Caco-2 (cell line): ENCODE measurements at regions not wholly inside any gene's neighbourhood (a gene's known extent, or its start where the extent isn't known, plus 50 kb on each side); places are given as distances from the start of the nearest gene placed in this dataset.

Experiments used
- BruUV-seq: library from RNA; stranded (reverse); fragments of 400-500 nt; replicated peaks from 2 replicates; lab custom pipeline; 2021; lab: Mats Ljungman, UMichigan
- CTCF ChIA-PET: fragments of 300-600 bp; sonication (Branson Sonifier 250); formaldehyde crosslinking; loops from one replicate; lab custom pipeline; 2022; ENCODE audit warnings: antibody characterized with exemption; lab: Charles Lee
- POLR2A ChIA-PET: fragments of 300-600 bp; sonication (Branson Sonifier 250); formaldehyde crosslinking; loops from one replicate; lab custom pipeline; 2022; ENCODE audit warnings: antibody characterized with exemption; lab: Charles Lee
- DNase-seq, 2 experiments: peaks; one replicate each; pipeline versions ENCODE4 v3.0.0 to v3.0.0-alpha.2; 2020 to 2022
- H3K27me3 ChIP-seq: replicated peaks from 2 replicates; pipeline ENCODE4 v1.6.0; 2011; ENCODE audit warnings: low read length; ENCODE audit not compliant: control insufficient read depth, insufficient read depth
- H3K36me3 ChIP-seq: 2 replicates; pipeline ENCODE4 v1.5.1; 2011; ENCODE audit warnings: low read length; ENCODE audit not compliant: control insufficient read depth, insufficient read depth
- H3K4me1 ChIP-seq: fragments of 250-450 bp; sonication (Bioruptor Pico); 2 replicates; pipeline ENCODE4 v1.5.1; 2020; ENCODE audit warnings: mild to moderate bottlenecking
- H3K4me3 ChIP-seq: 2 replicates; pipeline ENCODE4 v1.5.1; 2011; ENCODE audit warnings: low read depth, mild to moderate bottlenecking, control low read depth, low read length
- H3K9me3 ChIP-seq: fragments of 250-450 bp; sonication (Bioruptor Pico); 2 replicates; pipeline ENCODE4 v1.5.1; 2020; ENCODE audit warnings: mild to moderate bottlenecking, moderate library complexity
- H3K27ac Mint-ChIP-seq: one replicate; pipeline ENCODE4 v1.8.0; 2022; ENCODE audit warnings: mixed read lengths; ENCODE audit not compliant: unreplicated experiment
- H3K27me3 Mint-ChIP-seq: one replicate; pipeline ENCODE4 v1.8.0; 2022; ENCODE audit warnings: mixed read lengths; ENCODE audit not compliant: insufficient read depth, unreplicated experiment
- H3K36me3 Mint-ChIP-seq: one replicate; pipeline ENCODE4 v1.8.0; 2022; ENCODE audit warnings: mild to moderate bottlenecking, mixed read lengths; ENCODE audit not compliant: insufficient read depth, unreplicated experiment
- H3K4me1 Mint-ChIP-seq: one replicate; pipeline ENCODE4 v1.8.0; 2022; ENCODE audit warnings: low read depth, mixed read lengths; ENCODE audit not compliant: unreplicated experiment
- H3K4me3 Mint-ChIP-seq: one replicate; pipeline ENCODE4 v1.8.0; 2022; ENCODE audit warnings: mild to moderate bottlenecking, moderate library complexity, mixed read lengths; ENCODE audit not compliant: unreplicated experiment
- H3K9me3 Mint-ChIP-seq: one replicate; pipeline ENCODE4 v1.8.0; 2022; ENCODE audit warnings: mixed read lengths; ENCODE audit not compliant: unreplicated experiment
- CTCF ChIP-seq, 2 experiments: fragments of 200-600 bp in 1 of 2; IDR thresholded peaks; 1 replicate in 1 of 2; 2 replicates in 1 of 2; pipeline versions ENCODE4 v1.5.1 to v1.8.0; 2011 to 2022; ENCODE audit warnings: antibody characterized with exemption in 1 of 2, control low read depth in 1 of 2, inconsistent platforms in 1 of 2, low read depth in 1 of 2, low read length in 1 of 2, mild to moderate bottlenecking in 1 of 2, moderate library complexity in 1 of 2; ENCODE audit not compliant: insufficient read depth in 1 of 2, severe bottlenecking in 1 of 2, unreplicated experiment in 1 of 2
- intact Hi-C: fragments of 100-400 bp; cut with micrococcal nuclease; formaldehyde crosslinking; loops from one replicate; pipeline ENCODE4 v1.10.0; 2022; ENCODE audit not compliant: unreplicated experiment

DNA sequence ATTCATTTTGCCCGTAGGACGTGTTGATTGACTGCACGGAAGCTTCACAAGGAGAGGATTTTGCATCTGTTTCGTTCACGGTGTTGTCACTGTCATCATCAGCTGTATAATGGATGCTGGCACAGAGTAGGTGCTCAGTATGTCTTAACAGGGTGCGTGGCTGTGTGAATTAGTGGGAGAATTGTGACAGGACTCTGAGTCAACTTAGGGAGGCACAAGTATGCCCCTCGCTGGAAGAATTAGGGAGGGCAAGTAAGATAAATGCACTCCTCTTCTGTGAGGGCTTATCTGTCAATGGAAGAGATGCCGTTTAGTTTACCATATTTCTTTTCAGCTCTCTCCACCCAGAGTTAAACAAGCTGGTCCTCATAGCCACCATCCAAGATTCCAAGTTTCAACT is 107.2 kb downstream of the TRIML1 start:
- Mint-ChIP-seq H3K36me3 (no peaks in the 10 kb centered on the region), H3K4me3 (no peak overlapping the region), H3K27me3 (no peaks in the 10 kb centered on the region), H3K9me3 (no peaks in the 10 kb centered on the region), H3K27ac (no peak overlapping the region), H3K4me1 (no peaks in the 10 kb centered on the region)
- peak in 1 of 2 experiments; percentile 5 for DNase-seq
- Histone ChIP-seq H3K4me3 (no peak overlapping the region), H3K27me3 (no peaks in the 10 kb centered on the region), H3K4me1 (no peaks in the 10 kb centered on the region), H3K36me3 (no peaks in the 10 kb centered on the region), H3K9me3 (no peaks in the 10 kb centered on the region)
- CTCF ChIA-PET = no interaction called here
- peak in 1 of 2 experiments; percentile 15 for TF ChIP-seq CTCF (IDR thresholded peaks at IDR 0.05; ENCODE audit: insufficient read depth in 1 of 2, low read depth in 1 of 2, low read length in 1 of 2, severe bottlenecking in 1 of 2, unreplicated experiment in 1 of 2)
- no TSS peak for BruUV-seq
- intact Hi-C loops = loop anchor here (1.0 kb wide), 1 partner anchor 127 kb away; no protein-coding TSS in a partner anchor
- POLR2A ChIA-PET = no interaction called here

DNA sequence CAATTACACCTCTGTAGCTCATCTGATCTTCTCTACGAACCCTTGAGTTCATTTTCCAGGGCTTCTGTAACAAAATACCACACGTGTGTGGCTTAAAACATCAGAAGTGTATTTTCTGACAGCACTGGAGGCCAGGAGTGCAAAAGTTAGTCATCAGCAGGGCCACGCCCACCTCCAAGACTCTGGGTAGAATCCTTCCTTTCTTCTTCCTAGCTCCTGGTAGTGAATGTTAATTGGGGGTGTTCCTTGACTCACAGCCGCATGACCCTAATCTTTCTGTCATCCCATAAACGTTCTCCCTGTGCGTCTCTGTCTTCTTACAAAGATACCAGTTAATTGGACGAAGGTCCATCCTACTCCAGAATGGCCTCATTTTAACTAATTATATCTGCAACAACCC is 115.0 kb downstream of the TRIML1 start:
- no peaks in the 10 kb centered on the region for H3K9me3 Mint-ChIP-seq
- no peaks in the 10 kb centered on the region for H3K9me3 ChIP-seq
- H3K27me3 ChIP-seq = no peaks in the 10 kb centered on the region
- CTCF ChIA-PET = no interaction called here
- no peaks in the 10 kb centered on the region for H3K27me3 Mint-ChIP-seq
- H3K4me3 ChIP-seq = no peak overlapping the region
- H3K4me3 Mint-ChIP-seq = no peak overlapping the region
- POLR2A ChIA-PET = no interaction called here
- BruUV-seq = no TSS peak
- intact Hi-C loops = no loop called here
- H3K36me3 ChIP-seq = no peaks in the 10 kb centered on the region
- no peak for TF ChIP-seq CTCF (IDR thresholded peaks at IDR 0.05; ENCODE audit: insufficient read depth in 1 of 2, low read depth in 1 of 2, low read length in 1 of 2, severe bottlenecking in 1 of 2, unreplicated experiment in 1 of 2)
- no peak overlapping the region for H3K27ac Mint-ChIP-seq
- H3K4me1 Mint-ChIP-seq = no peaks in the 10 kb centered on the region
- H3K36me3 Mint-ChIP-seq = peaks cover 6% of the 10 kb centered on the region
- DNase-seq = no peak
- no peaks in the 10 kb centered on the region for H3K4me1 ChIP-seq

DNA sequence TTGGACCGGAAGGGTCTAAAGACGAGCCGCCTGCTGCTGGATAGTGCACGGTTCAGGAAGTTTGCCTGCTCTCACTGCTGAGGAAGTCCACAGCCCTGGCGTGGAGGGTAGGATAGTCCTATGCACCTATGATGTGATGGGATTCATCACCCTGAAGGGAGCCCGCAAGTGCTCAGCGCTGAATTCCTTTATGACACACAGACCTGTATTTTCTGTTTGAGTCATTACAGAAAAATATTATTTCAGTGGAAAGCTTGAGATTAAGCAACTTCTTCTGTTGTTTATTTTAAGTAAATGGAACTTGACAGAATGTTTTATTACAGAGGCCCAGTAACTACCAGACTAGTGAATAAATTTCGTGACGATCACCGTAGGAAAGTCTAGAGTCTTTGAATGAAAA is 123.2 kb downstream of the TRIML1 start:
- H3K9me3 ChIP-seq = no peaks in the 10 kb centered on the region
- intact Hi-C loops = no loop called here
- no peaks in the 10 kb centered on the region for H3K27me3 Mint-ChIP-seq

More for the DNA sequence above, 123.2 kb downstream of the TRIML1 start:
- no peak overlapping the region for H3K4me3 Mint-ChIP-seq
- no peaks in the 10 kb centered on the region for H3K36me3 Mint-ChIP-seq
- CTCF ChIA-PET = no interaction called here
- H3K4me3 ChIP-seq = no peak overlapping the region
- no peaks in the 10 kb centered on the region for H3K4me1 ChIP-seq
- H3K36me3 ChIP-seq = no peaks in the 10 kb centered on the region
- DNase-seq = no peak
- no peaks in the 10 kb centered on the region for H3K27me3 ChIP-seq
- TF ChIP-seq CTCF (IDR thresholded peaks at IDR 0.05; ENCODE audit: insufficient read depth in 1 of 2, low read depth in 1 of 2, low read length in 1 of 2, severe bottlenecking in 1 of 2, unreplicated experiment in 1 of 2) = no peak
- peaks cover 22% of the 10 kb centered on the region for H3K9me3 Mint-ChIP-seq
- POLR2A ChIA-PET = no interaction called here
- no TSS peak for BruUV-seq
- no peak overlapping the region for H3K27ac Mint-ChIP-seq
- peaks cover 10% of the 10 kb centered on the region for H3K4me1 Mint-ChIP-seq
